ENCODE measurements at regions not wholly inside any gene's neighbourhood (a gene's known extent, or its start where the extent isn't known, plus 50 kb on each side); places are given as distances from the start of the nearest gene placed in this dataset.
A peak's percentile ranks its signal among the peaks of the same experiment; 100 is the strongest.

- H3K36me3 Mint-ChIP-seq (ENCODE audit: low read depth) = no peaks in the 10 kb centered on the region
- no peak overlapping the region for H3K4me2 ChIP-seq
- H3K9me3 Mint-ChIP-seq = no peaks in the 10 kb centered on the region
- no peak overlapping the region for H3K4me3 ChIP-seq
- H3K36me3 ChIP-seq (ENCODE audit: insufficient read depth) = no peaks in the 10 kb centered on the region
- no peak overlapping the region for H3K27ac ChIP-seq (ENCODE audit: low read depth)
- peaks cover 3% of the 10 kb centered on the region; the same call in 2 of the 3 replicates for H3K4me1 Mint-ChIP-seq
- H2AFZ ChIP-seq = no peak overlapping the region
- ATAC-seq (peak; percentile 91), DNase-seq (ENCODE audit: low spot score) (peak; percentile 87)
- H3K79me2 ChIP-seq (replicated peaks; ENCODE audit: insufficient read depth) = no peaks in the 10 kb centered on the region
- no peaks in the 10 kb centered on the region for H4K20me1 ChIP-seq (replicated peaks; ENCODE audit: insufficient read depth)
- H3K4me1 ChIP-seq (ENCODE audit: insufficient read depth) = no peaks in the 10 kb centered on the region
- no peak overlapping the region for H3K27ac Mint-ChIP-seq
- no peak overlapping the region for H3K4me3 Mint-ChIP-seq
- no peaks in the 10 kb centered on the region for H3K27me3 ChIP-seq (ENCODE audit: insufficient read depth)
- peaks cover 12% of the 10 kb centered on the region for H3K27me3 Mint-ChIP-seq (ENCODE audit: insufficient read depth, low read depth, poor library complexity)
- peaks cover 15% of the 10 kb centered on the region; the same call in 1 of the 2 replicates for H3K9me2 ChIP-seq (ENCODE audit: insufficient read depth)
- H3F3A ChIP-seq (replicated peaks; ENCODE audit: low read depth) = no peaks in the 10 kb centered on the region
- no peak for TF ChIP-seq REST (IDR thresholded peaks at IDR 0.05; ENCODE audit: unreplicated experiment)
- TF ChIP-seq CTCF (conservative IDR thresholded peaks at IDR 0.05; ENCODE audit: low read depth in 2 of 2) = peak; percentile 69 to 92
These were observed 345.7 kb downstream of the CYP26B1 start for GRCh38 chr2:71801969-71802368.

- ATAC-seq = no peak
- peaks cover 3% of the 10 kb centered on the region; the same call in 2 of the 3 replicates for H3K4me1 Mint-ChIP-seq
- peaks cover 13% of the 10 kb centered on the region; the same call in 1 of the 2 replicates for H3K9me2 ChIP-seq (ENCODE audit: insufficient read depth)
- peaks cover 12% of the 10 kb centered on the region for H3K27me3 Mint-ChIP-seq (ENCODE audit: insufficient read depth, low read depth, poor library complexity)
- no peaks in the 10 kb centered on the region for H3F3A ChIP-seq (replicated peaks; ENCODE audit: low read depth)
- H3K27ac Mint-ChIP-seq = no peak overlapping the region
- H3K79me2 ChIP-seq (replicated peaks; ENCODE audit: insufficient read depth) = no peaks in the 10 kb centered on the region
- no peak overlapping the region for H3K4me3 ChIP-seq
- no peak overlapping the region for H3K27ac ChIP-seq (ENCODE audit: low read depth)
- no peak for TF ChIP-seq EZH2 (IDR thresholded peaks at IDR 0.05; ENCODE audit: low read depth, unreplicated experiment)
- H3K27me3 ChIP-seq (ENCODE audit: insufficient read depth) = no peaks in the 10 kb centered on the region
- no peaks in the 10 kb centered on the region for H3K36me3 ChIP-seq (ENCODE audit: insufficient read depth)
- H3K9me3 Mint-ChIP-seq = no peaks in the 10 kb centered on the region
- H3K4me2 ChIP-seq = no peak overlapping the region
- H4K20me1 ChIP-seq (replicated peaks; ENCODE audit: insufficient read depth) = no peaks in the 10 kb centered on the region
- H3K4me3 Mint-ChIP-seq = no peak overlapping the region
- H3K4me1 ChIP-seq (ENCODE audit: insufficient read depth) = no peaks in the 10 kb centered on the region
- no peak overlapping the region for H2AFZ ChIP-seq
- H3K36me3 Mint-ChIP-seq (ENCODE audit: low read depth) = no peaks in the 10 kb centered on the region
- DNase-seq (ENCODE audit: low spot score) = no peak
These were observed 346.1 kb downstream of the CYP26B1 start for GRCh38 chr2:71801556-71801955.

GRCh38 chr2:71800851-71801250 lies 346.8 kb downstream of the CYP26B1 start:
- Histone ChIP-seq H4K20me1 (replicated peaks; ENCODE audit: insufficient read depth) (no peaks in the 10 kb centered on the region), H3F3A (replicated peaks; ENCODE audit: low read depth) (no peaks in the 10 kb centered on the region), H3K9me2 (ENCODE audit: insufficient read depth) (0 out of 2 replicates have a peak, but pooled peaks cover 10% of the 10 kb centered on the region), H3K4me2 (no peak overlapping the region), H3K36me3 (ENCODE audit: insufficient read depth) (no peaks in the 10 kb centered on the region), H3K4me1 (ENCODE audit: insufficient read depth) (no peaks in the 10 kb centered on the region), H3K27ac (ENCODE audit: low read depth) (no peak overlapping the region), H3K79me2 (replicated peaks; ENCODE audit: insufficient read depth) (no peaks in the 10 kb centered on the region), H3K4me3 (no peak overlapping the region), H3K27me3 (ENCODE audit: insufficient read depth) (no peaks in the 10 kb centered on the region), H2AFZ (no peak overlapping the region)
- ATAC-seq (no peak), DNase-seq (ENCODE audit: low spot score) (no peak)
- peaks cover 3% of the 10 kb centered on the region; the same call in 2 of the 3 replicates for H3K4me1 Mint-ChIP-seq
- no peak overlapping the region for H3K4me3 Mint-ChIP-seq
- H3K9me3 Mint-ChIP-seq = no peaks in the 10 kb centered on the region
- peaks cover 12% of the 10 kb centered on the region for H3K27me3 Mint-ChIP-seq (ENCODE audit: insufficient read depth, low read depth, poor library complexity)
- TF ChIP-seq REST (IDR thresholded peaks at IDR 0.05; ENCODE audit: unreplicated experiment) (no peak), EZH2 (IDR thresholded peaks at IDR 0.05; ENCODE audit: low read depth, unreplicated experiment) (no peak), ZNF331 (CRISPR knock-in tag; IDR thresholded peaks at IDR 0.05; ENCODE audit: low read depth) (no peak), STAT1 (IDR thresholded peaks at IDR 0.05; ENCODE audit: unreplicated experiment) (no peak), ZNF114 (CRISPR knock-in tag; IDR thresholded peaks at IDR 0.05) (no peak), JUNB (IDR thresholded peaks at IDR 0.05; ENCODE audit: unreplicated experiment) (no peak), ETS1 (IDR thresholded peaks at IDR 0.05) (no peak), CREB1 (CRISPR knock-in tag; IDR thresholded peaks at IDR 0.05; ENCODE audit: low read depth) (no peak), POLR2AphosphoS5 (IDR thresholded peaks at IDR 0.05; ENCODE audit: low read depth) (no peak)
- H3K27ac Mint-ChIP-seq = no peak overlapping the region
- no peaks in the 10 kb centered on the region for H3K36me3 Mint-ChIP-seq (ENCODE audit: low read depth)
